H1 (cell line): ENCODE measurements at regions not wholly inside any gene's neighbourhood (a gene's known extent, or its start where the extent isn't known, plus 50 kb on each side); places are given as distances from the start of the nearest gene placed in this dataset.

ENCODE experiments used
- TF ChIP-seq, protein P1 (sequence below): IDR thresholded peaks from 2 replicates; pipeline ENCODE4 v1.6.1; 2012; ENCODE audit warnings: low read length, inconsistent platforms

DNA sequence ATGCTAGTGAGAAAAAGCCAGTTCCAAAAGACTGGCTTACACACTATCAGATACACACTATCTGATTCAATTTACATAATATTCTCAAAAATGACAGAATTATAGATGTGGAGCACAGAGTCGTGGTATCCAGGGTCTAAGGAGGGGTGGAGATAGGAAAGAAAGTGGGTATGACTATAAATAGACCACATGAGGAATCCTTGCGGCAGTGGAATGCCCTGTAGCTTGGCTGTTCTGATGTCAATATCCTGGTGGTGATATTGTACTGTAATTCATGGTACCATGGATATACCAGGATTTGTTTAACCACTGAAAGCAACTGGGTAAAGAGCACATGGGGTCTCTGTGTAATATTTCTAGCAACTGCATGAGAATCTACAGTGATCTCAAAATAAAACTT, 67.7 kb upstream of the TMEM72 start (continued):
- TF ChIP-seq, protein P1, sequence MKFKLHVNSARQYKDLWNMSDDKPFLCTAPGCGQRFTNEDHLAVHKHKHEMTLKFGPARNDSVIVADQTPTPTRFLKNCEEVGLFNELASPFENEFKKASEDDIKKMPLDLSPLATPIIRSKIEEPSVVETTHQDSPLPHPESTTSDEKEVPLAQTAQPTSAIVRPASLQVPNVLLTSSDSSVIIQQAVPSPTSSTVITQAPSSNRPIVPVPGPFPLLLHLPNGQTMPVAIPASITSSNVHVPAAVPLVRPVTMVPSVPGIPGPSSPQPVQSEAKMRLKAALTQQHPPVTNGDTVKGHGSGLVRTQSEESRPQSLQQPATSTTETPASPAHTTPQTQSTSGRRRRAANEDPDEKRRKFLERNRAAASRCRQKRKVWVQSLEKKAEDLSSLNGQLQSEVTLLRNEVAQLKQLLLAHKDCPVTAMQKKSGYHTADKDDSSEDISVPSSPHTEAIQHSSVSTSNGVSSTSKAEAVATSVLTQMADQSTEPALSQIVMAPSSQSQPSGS = no peak
